ENCODE measurements at regions not wholly inside any gene's neighbourhood (a gene's known extent, or its start where the extent isn't known, plus 50 kb on each side); places are given as distances from the start of the nearest gene placed in this dataset.

DNA sequence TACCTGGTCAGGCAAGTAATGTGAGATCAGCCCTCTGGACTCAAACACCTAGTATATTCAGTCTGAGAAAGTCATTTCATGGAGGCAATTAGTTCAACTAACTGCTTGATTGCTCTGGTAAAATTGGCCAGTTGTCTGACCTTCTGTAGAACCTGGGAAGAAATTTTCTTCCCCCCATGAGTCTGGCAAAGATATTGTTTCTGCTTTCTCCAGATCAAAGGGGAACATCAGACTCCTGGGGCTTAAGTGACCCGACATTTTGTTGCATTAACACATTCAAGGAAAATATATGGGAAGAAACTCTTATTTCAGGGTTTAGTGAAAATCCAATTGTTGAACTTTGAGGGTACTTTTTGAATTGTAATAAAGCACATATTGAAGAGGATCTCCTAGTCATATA is 375.1 kb downstream of the SUCLG1 start:
- no peak for TF ChIP-seq CTCF (IDR thresholded peaks at IDR 0.05)

GRCh38 chr2:84078471-84078870 is 380.6 kb downstream of the SUCLG1 start:
- TF ChIP-seq CTCF (IDR thresholded peaks at IDR 0.05) = no peak

GRCh38 chr2:84077496-84077895 is 381.6 kb downstream of the SUCLG1 start:
- peak; percentile 48; the same call in 1 of the 2 replicates for TF ChIP-seq CTCF (IDR thresholded peaks at IDR 0.05)

- TF ChIP-seq CTCF (IDR thresholded peaks at IDR 0.05) = no peak
Measured at GRCh38 chr2:84071050-84071449, 388.0 kb downstream of the SUCLG1 start.

- no peak for TF ChIP-seq CTCF (IDR thresholded peaks at IDR 0.05)
Measured at GRCh38 chr2:84065857-84066256, 393.2 kb downstream of the SUCLG1 start.

- TF ChIP-seq CTCF (IDR thresholded peaks at IDR 0.05) = no peak
Measured at GRCh38 chr2:84057917-84058560, 401.0 kb downstream of the SUCLG1 start.

GRCh38 chr2:84055816-84056215 is 403.3 kb downstream of the SUCLG1 start:
- no peak for TF ChIP-seq CTCF (IDR thresholded peaks at IDR 0.05)

- TF ChIP-seq CTCF (IDR thresholded peaks at IDR 0.05) = no peak
Measured at GRCh38 chr2:84052913-84053312, 406.2 kb downstream of the SUCLG1 start.
